WTC11 (cell line): ENCODE measurements at regions not wholly inside any gene's neighbourhood (a gene's known extent, or its start where the extent isn't known, plus 50 kb on each side); places are given as distances from the start of the nearest gene placed in this dataset.

Source experiments
- ATAC-seq: fragments of 200-7000 bp; cut with Tn5 transposase; 2 replicates; pipeline ENCODE4 v1.10.0; 2021; ENCODE audit warnings: mild to moderate bottlenecking, moderate library complexity
- CTCF ChIA-PET: fragments of 300-600 bp; sonication (Branson Sonifier 250); formaldehyde crosslinking; loops from one replicate; lab custom pipeline; 2021; ENCODE audit warnings: antibody characterized with exemption; lab: Charles Lee
- POLR2A ChIA-PET: fragments of 350-600 bp; sonication (Branson Sonifier 250); formaldehyde crosslinking; loops from one replicate; lab custom pipeline; 2021; ENCODE audit warnings: antibody characterized with exemption; lab: Charles Lee
- DNase-seq: peaks from one replicate; pipeline ENCODE4 v3.0.0; 2021; ENCODE audit warnings: low spot score
- H3K27ac Mint-ChIP-seq: 2 replicates; pipeline ENCODE4 v1.8.0; 2021; ENCODE audit warnings: mixed read lengths
- H3K27me3 Mint-ChIP-seq: 2 replicates; pipeline ENCODE4 v1.8.0; 2021; ENCODE audit warnings: low read depth, mild to moderate bottlenecking, moderate library complexity, mixed read lengths
- H3K36me3 Mint-ChIP-seq: 2 replicates; pipeline ENCODE4 v1.8.0; 2021; ENCODE audit warnings: mixed read lengths
- H3K4me1 Mint-ChIP-seq: 2 replicates; pipeline ENCODE4 v1.8.0; 2022; ENCODE audit warnings: mixed read lengths
- H3K4me3 Mint-ChIP-seq: 2 replicates; pipeline ENCODE4 v1.8.0; 2021; ENCODE audit warnings: mild to moderate bottlenecking, moderate library complexity, mixed read lengths
- H3K9me3 Mint-ChIP-seq: 2 replicates; pipeline ENCODE4 v1.8.0; 2021; ENCODE audit warnings: mixed read lengths
- ATF6 ChIP-seq: sonication (generic); formaldehyde crosslinking; IDR thresholded peaks from 2 replicates; pipeline ENCODE4 v1.8.1; 2023; ENCODE audit warnings: mild to moderate bottlenecking, missing genetic modification reagents
- CREM ChIP-seq: sonication (generic); formaldehyde crosslinking; IDR thresholded peaks from 2 replicates; pipeline ENCODE4 v1.8.1; 2022; ENCODE audit warnings: mild to moderate bottlenecking, missing genetic modification reagents, moderate library complexity
- E2F4 ChIP-seq: sonication (generic); formaldehyde crosslinking; IDR thresholded peaks from 2 replicates; pipeline ENCODE4 v1.8.1; 2022; ENCODE audit warnings: low read depth, mild to moderate bottlenecking, moderate library complexity, missing genetic modification reagents, borderline replicate concordance
- EMX1 ChIP-seq: fragments of 250-450 bp; sonication (Bioruptor Pico); IDR thresholded peaks from 2 replicates; pipeline ENCODE4 v1.8.0; 2021; ENCODE audit warnings: mild to moderate bottlenecking
- ERG ChIP-seq: fragments of 250-450 bp; sonication (Bioruptor Pico); IDR thresholded peaks from 2 replicates; pipeline ENCODE4 v1.8.0; 2021; ENCODE audit warnings: mild to moderate bottlenecking
- ETV6 ChIP-seq: sonication (generic); formaldehyde crosslinking; IDR thresholded peaks from 2 replicates; pipeline ENCODE4 v1.8.1; 2022; ENCODE audit warnings: mild to moderate bottlenecking, missing genetic modification reagents
- FOXP1 ChIP-seq: sonication (generic); formaldehyde crosslinking; IDR thresholded peaks from 2 replicates; pipeline ENCODE4 v1.8.0; 2022; ENCODE audit warnings: missing genetic modification reagents, mild to moderate bottlenecking, moderate library complexity, borderline replicate concordance
- HMGXB4 ChIP-seq: sonication (generic); formaldehyde crosslinking; IDR thresholded peaks from 2 replicates; pipeline ENCODE4 v1.8.1; 2023; ENCODE audit warnings: mild to moderate bottlenecking, moderate library complexity, missing genetic modification reagents
- JUN ChIP-seq: sonication (generic); formaldehyde crosslinking; IDR thresholded peaks from 2 replicates; pipeline ENCODE4 v1.8.0; 2023; ENCODE audit warnings: mild to moderate bottlenecking, missing genetic modification reagents
- MXD4 ChIP-seq: fragments of 250-450 bp; sonication (Bioruptor Pico); IDR thresholded peaks from 2 replicates; pipeline ENCODE4 v1.8.0; 2021; ENCODE audit warnings: mild to moderate bottlenecking, moderate library complexity, borderline replicate concordance
- MYBL2 ChIP-seq: sonication (generic); formaldehyde crosslinking; IDR thresholded peaks from 2 replicates; pipeline ENCODE4 v1.8.1; 2023; ENCODE audit warnings: mild to moderate bottlenecking, moderate library complexity, missing genetic modification reagents
- USF1 ChIP-seq: sonication (generic); formaldehyde crosslinking; IDR thresholded peaks from 2 replicates; pipeline ENCODE4 v1.8.0; 2022; ENCODE audit warnings: mild to moderate bottlenecking, missing genetic modification reagents
- ZMAT4 ChIP-seq: fragments of 250-450 bp; sonication (Bioruptor Pico); IDR thresholded peaks from 2 replicates; pipeline ENCODE4 v1.9.0; 2021; ENCODE audit warnings: mild to moderate bottlenecking
- ZNF281 ChIP-seq: sonication (generic); formaldehyde crosslinking; IDR thresholded peaks from 2 replicates; pipeline ENCODE4 v1.8.0; 2023; ENCODE audit warnings: mild to moderate bottlenecking, missing genetic modification reagents
- ZNF317 ChIP-seq: sonication (generic); formaldehyde crosslinking; IDR thresholded peaks from 2 replicates; pipeline ENCODE4 v1.8.1; 2023; ENCODE audit warnings: low read depth, mild to moderate bottlenecking, moderate library complexity, missing genetic modification reagents, borderline replicate concordance
- ZNF416 ChIP-seq: fragments of 250-450 bp; sonication (Bioruptor Pico); IDR thresholded peaks from 2 replicates; pipeline ENCODE4 v1.9.0; 2021; ENCODE audit warnings: mild to moderate bottlenecking, inconsistent platforms
- ZSCAN18 ChIP-seq: fragments of 250-450 bp; sonication (Bioruptor Pico); IDR thresholded peaks from 2 replicates; pipeline ENCODE4 v2.1.2; 2022; ENCODE audit warnings: mild to moderate bottlenecking, moderate library complexity

GRCh38 chr4:67006791-67007190 is 538.5 kb downstream of the CENPC start (continued):
- no peak for TF ChIP-seq E2F4
- TF ChIP-seq ZNF416: no peak
- TF ChIP-seq ZNF281 (CRISPR knock-in tag): no peak

- no peak overlapping the region for H3K27ac Mint-ChIP-seq
- H3K4me1 Mint-ChIP-seq: no peaks in the 10 kb centered on the region
- ChIA-PET POLR2A (no interaction called here), CTCF (no interaction called here)
- peaks cover 24% of the 10 kb centered on the region for H3K9me3 Mint-ChIP-seq
- H3K27me3 Mint-ChIP-seq: no peaks in the 10 kb centered on the region
- no peak overlapping the region for H3K4me3 Mint-ChIP-seq
- no peak for ATAC-seq
- DNase-seq: no peak
- TF ChIP-seq CREM (CRISPR knock-in tag) (no peak), ERG (CRISPR knock-in tag) (no peak), ZSCAN18 (CRISPR knock-in tag) (no peak), MXD4 (CRISPR knock-in tag) (no peak), FOXP1 (CRISPR knock-in tag) (no peak), ETV6 (no peak), JUN (CRISPR knock-in tag) (no peak), ZNF317 (CRISPR knock-in tag) (no peak), MYBL2 (no peak), ZNF281 (CRISPR knock-in tag) (no peak), EMX1 (CRISPR knock-in tag) (no peak), ATF6 (CRISPR knock-in tag) (no peak), ZMAT4 (CRISPR knock-in tag) (no peak), USF1 (CRISPR knock-in tag) (no peak), HMGXB4 (CRISPR knock-in tag) (no peak)
- H3K36me3 Mint-ChIP-seq: peaks cover 9% of the 10 kb centered on the region; the same call in 1 of the 2 replicates
Measured at GRCh38 chr4:66991521-66991920, 553.8 kb downstream of the CENPC start.
